Pons (tissue), 1 donor: ENCODE measurements at regions not wholly inside any gene's neighbourhood (a gene's known extent, or its start where the extent isn't known, plus 50 kb on each side); places are given as distances from the start of the nearest gene placed in this dataset.
A peak's percentile ranks its signal among the peaks of the same experiment; 100 is the strongest.
"Not testable (repeated sequence)": the region's sequence is repeated elsewhere in the genome, so short reads cannot be mapped to it uniquely, and the experiment has no call there.

Source experiments
- DNase-seq: peaks from one replicate; pipeline ENCODE4 v3.0.0-alpha.2; 2016; ENCODE audit warnings: low spot score

- no peak for DNase-seq
Measured at GRCh38 chr6:93675856-93676417, 256.6 kb upstream of the EPHA7 start.

- DNase-seq, result no peak
Measured at GRCh38 chr6:93663111-93663510, 243.8 kb upstream of the EPHA7 start.

GRCh38 chr6:93654548-93654947 lies 235.2 kb upstream of the EPHA7 start:
- DNase-seq, result no peak

GRCh38 chr6:93644611-93645010 lies 225.3 kb upstream of the EPHA7 start:
- no peak for DNase-seq

- no peak for DNase-seq
Measured at GRCh38 chr6:93639126-93639525, 219.8 kb upstream of the EPHA7 start.

- not testable (repeated sequence) for DNase-seq
Measured at GRCh38 chr6:93636987-93637664, 217.8 kb upstream of the EPHA7 start.

- DNase-seq, result peak; percentile 30
Measured at GRCh38 chr6:93624408-93624807, 205.0 kb upstream of the EPHA7 start.

GRCh38 chr6:93621442-93621841 lies 202.1 kb upstream of the EPHA7 start:
- no peak for DNase-seq

GRCh38 chr6:93604951-93605350 lies 185.6 kb upstream of the EPHA7 start:
- no peak for DNase-seq

- no peak for DNase-seq
Measured at GRCh38 chr6:93592417-93592816, 173.1 kb upstream of the EPHA7 start.

GRCh38 chr6:93586306-93586705 lies 166.9 kb upstream of the EPHA7 start:
- DNase-seq, result no peak

GRCh38 chr6:93584300-93584699 lies 164.9 kb upstream of the EPHA7 start:
- no peak for DNase-seq

GRCh38 chr6:93581371-93581770 lies 162.0 kb upstream of the EPHA7 start:
- no peak for DNase-seq

GRCh38 chr6:93580446-93580845 lies 161.1 kb upstream of the EPHA7 start:
- no peak for DNase-seq

GRCh38 chr6:93575495-93576267 lies 156.3 kb upstream of the EPHA7 start:
- no peak for DNase-seq

- DNase-seq, result no peak
Measured at GRCh38 chr6:93574299-93574698, 154.9 kb upstream of the EPHA7 start.

- DNase-seq, result no peak
Measured at GRCh38 chr6:93571346-93571745, 152.0 kb upstream of the EPHA7 start.

GRCh38 chr6:93568169-93568568 lies 148.8 kb upstream of the EPHA7 start:
- DNase-seq, result no peak

- no peak for DNase-seq
Measured at GRCh38 chr6:93567164-93567563, 147.8 kb upstream of the EPHA7 start.

GRCh38 chr6:93566285-93566684 lies 146.9 kb upstream of the EPHA7 start:
- DNase-seq, result no peak

- no peak for DNase-seq
Measured at GRCh38 chr6:93562582-93562981, 143.2 kb upstream of the EPHA7 start.

GRCh38 chr6:93555292-93555691 lies 135.9 kb upstream of the EPHA7 start:
- DNase-seq, result no peak

GRCh38 chr6:93554018-93554417 lies 134.7 kb upstream of the EPHA7 start:
- DNase-seq, result no peak
